RWPE2 (cell line): ENCODE measurements at regions not wholly inside any gene's neighbourhood (a gene's known extent, or its start where the extent isn't known, plus 50 kb on each side); places are given as distances from the start of the nearest gene placed in this dataset.

ENCODE experiments used
- ATAC-seq: fragments of 200-7000 bp; cut with Tn5 transposase; 3 replicates; pipeline ENCODE4 v1.9.1; 2021; ENCODE audit warnings: low read depth
- DNase-seq: peaks from one replicate; pipeline ENCODE4 v3.0.0-alpha.2; 2020; ENCODE audit warnings: low spot score
- H3K27ac ChIP-seq: fragments of 450-650 bp; 2 replicates; pipeline ENCODE4 v1.5.1; 2017; ENCODE audit warnings: mild to moderate bottlenecking; ENCODE audit not compliant: poor library complexity, severe bottlenecking
- H3K27me3 ChIP-seq: fragments of 250-450 bp; sonication (Bioruptor Pico); 2 replicates; pipeline ENCODE4 v1.5.1; 2021; ENCODE audit warnings: mild to moderate bottlenecking, moderate library complexity; ENCODE audit not compliant: insufficient read depth, poor library complexity, severe bottlenecking
- H3K36me3 ChIP-seq: fragments of 250-450 bp; sonication (Bioruptor Pico); 2 replicates; pipeline ENCODE4 v1.5.1; 2020; ENCODE audit warnings: low read depth, mild to moderate bottlenecking, moderate library complexity
- H3K4me1 ChIP-seq: fragments of 250-450 bp; sonication (Bioruptor Pico); 2 replicates; pipeline ENCODE4 v1.5.1; 2021; ENCODE audit warnings: mild to moderate bottlenecking, moderate library complexity; ENCODE audit not compliant: insufficient read depth, poor library complexity, severe bottlenecking
- H3K4me3 ChIP-seq: fragments of 250-450 bp; sonication (Bioruptor Pico); 2 replicates; pipeline ENCODE4 v1.5.1; 2021; ENCODE audit warnings: mild to moderate bottlenecking, moderate library complexity; ENCODE audit not compliant: severe bottlenecking
- H3K9me3 ChIP-seq: fragments of 250-450 bp; sonication (Bioruptor Pico); 2 replicates; pipeline ENCODE4 v1.5.1; 2021; ENCODE audit warnings: mild to moderate bottlenecking, moderate library complexity; ENCODE audit not compliant: severe bottlenecking
- CTCF ChIP-seq: fragments of 450-650 bp; IDR thresholded peaks from one replicate; pipeline ENCODE4 v1.5.1; 2017; ENCODE audit warnings: mild to moderate bottlenecking, moderate library complexity; ENCODE audit not compliant: poor library complexity, severe bottlenecking

GRCh38 chr11:116348226-116348625 is 424.6 kb downstream of the BUD13 start:
- H3K27me3 ChIP-seq, result no peaks in the 10 kb centered on the region
- no peak overlapping the region for H3K27ac ChIP-seq
- no peak overlapping the region for H3K4me3 ChIP-seq
- H3K36me3 ChIP-seq, result no peaks in the 10 kb centered on the region
- H3K9me3 ChIP-seq, result no peaks in the 10 kb centered on the region
- no peak for TF ChIP-seq CTCF
- no peak for ATAC-seq
- no peaks in the 10 kb centered on the region for H3K4me1 ChIP-seq
- DNase-seq, result no peak

- no peak for ATAC-seq
- Histone ChIP-seq H3K27ac (no peak overlapping the region), H3K9me3 (no peaks in the 10 kb centered on the region), H3K27me3 (no peaks in the 10 kb centered on the region), H3K4me1 (no peaks in the 10 kb centered on the region), H3K4me3 (no peak overlapping the region), H3K36me3 (no peaks in the 10 kb centered on the region)
- no peak for TF ChIP-seq CTCF
- no peak for DNase-seq
These were observed 427.2 kb downstream of the BUD13 start for GRCh38 chr11:116345575-116345974.

- no peak for DNase-seq
- no peaks in the 10 kb centered on the region for H3K4me1 ChIP-seq
- ATAC-seq, result no peak
- H3K9me3 ChIP-seq, result no peaks in the 10 kb centered on the region
- no peaks in the 10 kb centered on the region for H3K27me3 ChIP-seq
- no peak overlapping the region for H3K4me3 ChIP-seq
- no peaks in the 10 kb centered on the region for H3K36me3 ChIP-seq
- H3K27ac ChIP-seq, result no peak overlapping the region
- TF ChIP-seq CTCF, result no peak
These were observed 428.2 kb downstream of the BUD13 start for GRCh38 chr11:116344601-116345000.

GRCh38 chr11:116343270-116343669 is 429.5 kb downstream of the BUD13 start:
- H3K27me3 ChIP-seq, result no peaks in the 10 kb centered on the region
- H3K4me3 ChIP-seq, result no peak overlapping the region
- TF ChIP-seq CTCF, result no peak
- ATAC-seq (no peak), DNase-seq (no peak)
- no peaks in the 10 kb centered on the region for H3K4me1 ChIP-seq
- no peaks in the 10 kb centered on the region for H3K9me3 ChIP-seq
- H3K36me3 ChIP-seq, result no peaks in the 10 kb centered on the region
- H3K27ac ChIP-seq, result no peak overlapping the region

- H3K9me3 ChIP-seq, result no peaks in the 10 kb centered on the region
- ATAC-seq (no peak), DNase-seq (no peak)
- no peak for TF ChIP-seq CTCF
- no peak overlapping the region for H3K27ac ChIP-seq
- H3K27me3 ChIP-seq, result no peaks in the 10 kb centered on the region
- H3K4me1 ChIP-seq, result no peaks in the 10 kb centered on the region
- no peak overlapping the region for H3K4me3 ChIP-seq
- H3K36me3 ChIP-seq, result no peaks in the 10 kb centered on the region
These were observed 430.6 kb downstream of the BUD13 start for GRCh38 chr11:116342148-116342547.
